C4-2B (cell line): ENCODE measurements at regions not wholly inside any gene's neighbourhood (a gene's known extent, or its start where the extent isn't known, plus 50 kb on each side); places are given as distances from the start of the nearest gene placed in this dataset.

Experiments
- ZFX ChIP-seq: fragments of 450-650 bp; IDR thresholded peaks from 2 replicates; pipeline ENCODE4 v1.6.1; 2017
- TF ChIP-seq, protein P1 (sequence below): fragments of 450-650 bp; conservative IDR thresholded peaks from 2 replicates; pipeline ENCODE4 v1.5.1; 2017; ENCODE audit warnings: mild to moderate bottlenecking

DNA sequence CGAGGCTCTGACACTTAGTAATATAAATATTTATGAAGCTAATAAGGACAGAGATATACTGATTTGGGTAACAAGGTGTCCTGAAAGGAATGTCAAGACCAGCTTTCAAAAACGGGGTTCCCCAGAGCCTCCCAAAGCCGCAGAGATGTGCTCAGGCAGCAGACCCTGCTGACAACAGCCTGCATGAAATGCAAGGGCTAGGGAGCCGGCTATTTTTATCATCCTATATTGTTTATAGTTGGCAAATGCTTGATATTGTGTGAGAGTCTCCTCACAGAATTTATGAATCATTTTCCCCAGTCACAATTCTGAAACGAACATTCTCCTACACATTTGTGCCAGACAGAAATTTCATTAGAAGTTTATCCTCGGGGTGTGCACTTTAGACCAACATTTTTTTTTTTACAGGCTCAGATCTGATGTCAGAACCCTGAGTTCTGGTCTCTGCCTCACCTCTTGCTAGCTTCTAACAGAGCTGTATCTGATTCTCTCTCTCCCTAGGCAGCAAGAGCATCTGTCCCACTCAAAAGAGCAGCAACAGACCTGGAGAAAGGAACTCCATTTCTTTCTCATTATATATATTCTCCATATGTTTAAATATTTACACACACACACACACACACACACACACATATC is 302.3 kb upstream of the PLD5 start:
- no peak for TF ChIP-seq ZFX
- TF ChIP-seq, protein P1, sequence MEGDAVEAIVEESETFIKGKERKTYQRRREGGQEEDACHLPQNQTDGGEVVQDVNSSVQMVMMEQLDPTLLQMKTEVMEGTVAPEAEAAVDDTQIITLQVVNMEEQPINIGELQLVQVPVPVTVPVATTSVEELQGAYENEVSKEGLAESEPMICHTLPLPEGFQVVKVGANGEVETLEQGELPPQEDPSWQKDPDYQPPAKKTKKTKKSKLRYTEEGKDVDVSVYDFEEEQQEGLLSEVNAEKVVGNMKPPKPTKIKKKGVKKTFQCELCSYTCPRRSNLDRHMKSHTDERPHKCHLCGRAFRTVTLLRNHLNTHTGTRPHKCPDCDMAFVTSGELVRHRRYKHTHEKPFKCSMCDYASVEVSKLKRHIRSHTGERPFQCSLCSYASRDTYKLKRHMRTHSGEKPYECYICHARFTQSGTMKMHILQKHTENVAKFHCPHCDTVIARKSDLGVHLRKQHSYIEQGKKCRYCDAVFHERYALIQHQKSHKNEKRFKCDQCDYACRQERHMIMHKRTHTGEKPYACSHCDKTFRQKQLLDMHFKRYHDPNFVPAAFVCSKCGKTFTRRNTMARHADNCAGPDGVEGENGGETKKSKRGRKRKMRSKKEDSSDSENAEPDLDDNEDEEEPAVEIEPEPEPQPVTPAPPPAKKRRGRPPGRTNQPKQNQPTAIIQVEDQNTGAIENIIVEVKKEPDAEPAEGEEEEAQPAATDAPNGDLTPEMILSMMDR: no peak
